WTC11 (cell line): ENCODE measurements at regions not wholly inside any gene's neighbourhood (a gene's known extent, or its start where the extent isn't known, plus 50 kb on each side); places are given as distances from the start of the nearest gene placed in this dataset.

Experiments used
- CTCF ChIP-seq: fragments of 200-600 bp; IDR thresholded peaks from 2 replicates; pipeline ENCODE4 v1.8.0; 2022; ENCODE audit warnings: antibody characterized with exemption
- FOXP1 ChIP-seq: sonication (generic); formaldehyde crosslinking; IDR thresholded peaks from 2 replicates; pipeline ENCODE4 v1.8.0; 2022; ENCODE audit warnings: missing genetic modification reagents, mild to moderate bottlenecking, moderate library complexity, borderline replicate concordance
- JUN ChIP-seq: sonication (generic); formaldehyde crosslinking; IDR thresholded peaks from 2 replicates; pipeline ENCODE4 v1.8.0; 2023; ENCODE audit warnings: mild to moderate bottlenecking, missing genetic modification reagents
- PRRX2 ChIP-seq: fragments of 250-450 bp; sonication (Bioruptor Pico); IDR thresholded peaks from 2 replicates; pipeline ENCODE4 v1.8.0; 2021; ENCODE audit warnings: mild to moderate bottlenecking
- SP1 ChIP-seq: sonication (generic); formaldehyde crosslinking; conservative IDR thresholded peaks from 2 replicates; pipeline ENCODE4 v1.8.1; 2022; ENCODE audit warnings: missing genetic modification reagents
- TF ChIP-seq, protein P1 (sequence below): sonication (generic); formaldehyde crosslinking; IDR thresholded peaks from 2 replicates; pipeline ENCODE4 v1.8.0; 2022; ENCODE audit warnings: missing genetic modification reagents
- TF ChIP-seq, protein P2 (sequence below): sonication (generic); formaldehyde crosslinking; IDR thresholded peaks from 2 replicates; pipeline ENCODE4 v1.8.1; 2022; ENCODE audit warnings: mild to moderate bottlenecking, missing genetic modification reagents, moderate library complexity, borderline replicate concordance

DNA sequence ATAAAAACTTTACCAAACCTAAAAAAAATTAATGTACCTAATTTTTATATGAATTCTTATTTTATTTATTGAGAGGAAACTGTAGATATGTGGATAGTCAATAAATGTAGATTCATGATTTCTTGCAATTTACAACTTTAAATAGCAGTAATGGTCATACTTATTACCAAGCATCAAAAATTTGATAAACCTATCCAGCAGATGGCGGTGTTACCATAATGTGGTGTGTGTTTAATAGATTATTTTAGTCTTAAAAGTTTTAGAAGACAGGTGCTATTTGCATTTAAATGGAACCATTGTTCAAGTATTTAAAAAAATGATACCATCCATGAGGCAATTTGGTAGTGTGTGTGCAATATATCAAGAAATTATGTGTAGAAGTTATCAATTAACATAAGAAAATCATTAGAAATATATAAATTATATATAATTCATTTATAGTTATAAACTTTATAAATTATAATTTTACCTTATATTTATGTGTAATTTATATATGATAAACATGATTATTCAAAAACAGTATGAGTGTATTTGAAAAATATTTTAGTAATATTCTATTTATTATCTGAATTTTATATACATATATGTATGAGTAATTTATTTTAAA, 176.0 kb upstream of the BCHE start:
- TF ChIP-seq, protein P1, sequence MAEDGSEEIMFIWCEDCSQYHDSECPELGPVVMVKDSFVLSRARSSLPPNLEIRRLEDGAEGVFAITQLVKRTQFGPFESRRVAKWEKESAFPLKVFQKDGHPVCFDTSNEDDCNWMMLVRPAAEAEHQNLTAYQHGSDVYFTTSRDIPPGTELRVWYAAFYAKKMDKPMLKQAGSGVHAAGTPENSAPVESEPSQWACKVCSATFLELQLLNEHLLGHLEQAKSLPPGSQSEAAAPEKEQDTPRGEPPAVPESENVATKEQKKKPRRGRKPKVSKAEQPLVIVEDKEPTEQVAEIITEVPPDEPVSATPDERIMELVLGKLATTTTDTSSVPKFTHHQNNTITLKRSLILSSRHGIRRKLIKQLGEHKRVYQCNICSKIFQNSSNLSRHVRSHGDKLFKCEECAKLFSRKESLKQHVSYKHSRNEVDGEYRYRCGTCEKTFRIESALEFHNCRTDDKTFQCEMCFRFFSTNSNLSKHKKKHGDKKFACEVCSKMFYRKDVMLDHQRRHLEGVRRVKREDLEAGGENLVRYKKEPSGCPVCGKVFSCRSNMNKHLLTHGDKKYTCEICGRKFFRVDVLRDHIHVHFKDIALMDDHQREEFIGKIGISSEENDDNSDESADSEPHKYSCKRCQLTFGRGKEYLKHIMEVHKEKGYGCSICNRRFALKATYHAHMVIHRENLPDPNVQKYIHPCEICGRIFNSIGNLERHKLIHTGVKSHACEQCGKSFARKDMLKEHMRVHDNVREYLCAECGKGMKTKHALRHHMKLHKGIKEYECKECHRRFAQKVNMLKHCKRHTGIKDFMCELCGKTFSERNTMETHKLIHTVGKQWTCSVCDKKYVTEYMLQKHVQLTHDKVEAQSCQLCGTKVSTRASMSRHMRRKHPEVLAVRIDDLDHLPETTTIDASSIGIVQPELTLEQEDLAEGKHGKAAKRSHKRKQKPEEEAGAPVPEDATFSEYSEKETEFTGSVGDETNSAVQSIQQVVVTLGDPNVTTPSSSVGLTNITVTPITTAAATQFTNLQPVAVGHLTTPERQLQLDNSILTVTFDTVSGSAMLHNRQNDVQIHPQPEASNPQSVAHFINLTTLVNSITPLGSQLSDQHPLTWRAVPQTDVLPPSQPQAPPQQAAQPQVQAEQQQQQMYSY (CRISPR knock-in tag) = no peak
- TF ChIP-seq, protein P2, sequence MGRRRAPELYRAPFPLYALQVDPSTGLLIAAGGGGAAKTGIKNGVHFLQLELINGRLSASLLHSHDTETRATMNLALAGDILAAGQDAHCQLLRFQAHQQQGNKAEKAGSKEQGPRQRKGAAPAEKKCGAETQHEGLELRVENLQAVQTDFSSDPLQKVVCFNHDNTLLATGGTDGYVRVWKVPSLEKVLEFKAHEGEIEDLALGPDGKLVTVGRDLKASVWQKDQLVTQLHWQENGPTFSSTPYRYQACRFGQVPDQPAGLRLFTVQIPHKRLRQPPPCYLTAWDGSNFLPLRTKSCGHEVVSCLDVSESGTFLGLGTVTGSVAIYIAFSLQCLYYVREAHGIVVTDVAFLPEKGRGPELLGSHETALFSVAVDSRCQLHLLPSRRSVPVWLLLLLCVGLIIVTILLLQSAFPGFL (CRISPR knock-in tag) = no peak
- no peak for TF ChIP-seq JUN (CRISPR knock-in tag)
- no peak for TF ChIP-seq SP1 (CRISPR knock-in tag)
- TF ChIP-seq CTCF = peak; percentile 33
- no peak for TF ChIP-seq FOXP1
- TF ChIP-seq PRRX2 (CRISPR knock-in tag) = no peak
